ENCODE measurements at regions not wholly inside any gene's neighbourhood (a gene's known extent, or its start where the extent isn't known, plus 50 kb on each side); places are given as distances from the start of the nearest gene placed in this dataset.

- Histone ChIP-seq H3K27me3 (ENCODE audit: insufficient read depth in 3 of 3, low read length in 2 of 3) (no peaks in the 10 kb centered on the region), H3K4me1 (no peaks in the 10 kb centered on the region), H3K4me3 (no peak overlapping the region), H3K9me3 (no peaks in the 10 kb centered on the region), H3K36me3 (ENCODE audit: insufficient read depth in 1 of 2, low read depth in 1 of 2) (no peaks in the 10 kb centered on the region), H3K27ac (no peak overlapping the region)
- intact Hi-C loops (cut with DNase I): no loop called here
- ATAC-seq (no peak), DNase-seq (no peak)
- TF ChIP-seq CTCF (IDR thresholded peaks at IDR 0.05): no peak
- WGBS, 3 donors: 42 to 52% (median 50%) methylated on average over 3 of the region's 3 CpGs
These were observed 74.8 kb upstream of the BCL9 start for GRCh38 chr1:147466543-147466942.

- Histone ChIP-seq H3K4me3 (no peak overlapping the region), H3K27ac (no peak overlapping the region), H3K36me3 (ENCODE audit: insufficient read depth in 1 of 2, low read depth in 1 of 2) (no peaks in the 10 kb centered on the region), H3K4me1 (no peaks in the 10 kb centered on the region), H3K9me3 (no peaks in the 10 kb centered on the region), H3K27me3 (ENCODE audit: insufficient read depth in 3 of 3, low read length in 2 of 3) (no peaks in the 10 kb centered on the region)
- no peak for TF ChIP-seq CTCF (IDR thresholded peaks at IDR 0.05)
- DNase-seq (no peak), ATAC-seq (no peak)
- intact Hi-C loops (cut with DNase I): no loop called here
These were observed 71.2 kb upstream of the BCL9 start for GRCh38 chr1:147470079-147470478.

- TF ChIP-seq CTCF (IDR thresholded peaks at IDR 0.05): no peak
- Histone ChIP-seq H3K4me1 (no peaks in the 10 kb centered on the region), H3K9me3 (no peaks in the 10 kb centered on the region), H3K27ac (no peak overlapping the region), H3K36me3 (ENCODE audit: insufficient read depth in 1 of 2, low read depth in 1 of 2) (no peaks in the 10 kb centered on the region), H3K4me3 (no peak overlapping the region), H3K27me3 (ENCODE audit: insufficient read depth in 3 of 3, low read length in 2 of 3) (no peaks in the 10 kb centered on the region)
- intact Hi-C loops (cut with DNase I): no loop called here
- no peak for ATAC-seq
- WGBS, 3 donors: 19 to 45% (median 26%) methylated on average over 2 of the region's 2 CpGs
- DNase-seq: no peak
These were observed 68.8 kb upstream of the BCL9 start for GRCh38 chr1:147472489-147472888.

GRCh38 chr1:147472966-147473732 is 68.2 kb upstream of the BCL9 start:
- Histone ChIP-seq H3K27ac (no peak overlapping the region), H3K27me3 (ENCODE audit: insufficient read depth in 3 of 3, low read length in 2 of 3) (no peaks in the 10 kb centered on the region), H3K36me3 (ENCODE audit: insufficient read depth in 1 of 2, low read depth in 1 of 2) (no peaks in the 10 kb centered on the region), H3K9me3 (no peaks in the 10 kb centered on the region), H3K4me3 (no peak overlapping the region), H3K4me1 (no peaks in the 10 kb centered on the region)
- no peak for TF ChIP-seq CTCF (IDR thresholded peaks at IDR 0.05)
- WGBS, 3 donors: 28 to 36% (median 29%) methylated on average over 5 of the region's 5 CpGs
- intact Hi-C loops (cut with DNase I): no loop called here
- DNase-seq (no peak), ATAC-seq (no peak)

GRCh38 chr1:147473733-147474049 is 67.6 kb upstream of the BCL9 start:
- peaks cover 0 to 1% (median 0%) of the 10 kb centered on the region in 3 donors for H3K27me3 ChIP-seq (ENCODE audit: insufficient read depth in 3 of 3, low read length in 2 of 3)
- DNase-seq (no peak), ATAC-seq (no peak)
- intact Hi-C loops (cut with DNase I): no loop called here
- TF ChIP-seq CTCF (IDR thresholded peaks at IDR 0.05): no peak
- H3K4me3 ChIP-seq: no peak overlapping the region
- no peaks in the 10 kb centered on the region for H3K9me3 ChIP-seq
- no peaks in the 10 kb centered on the region for H3K36me3 ChIP-seq (ENCODE audit: insufficient read depth in 1 of 2, low read depth in 1 of 2)
- H3K4me1 ChIP-seq: no peaks in the 10 kb centered on the region
- no peak overlapping the region for H3K27ac ChIP-seq

All from psoas muscle (tissue), 7 donors.